ENCODE measurements at regions not wholly inside any gene's neighbourhood (a gene's known extent, or its start where the extent isn't known, plus 50 kb on each side); places are given as distances from the start of the nearest gene placed in this dataset.

- TF ChIP-seq CTCF (conservative IDR thresholded peaks at IDR 0.05; ENCODE audit: low read depth, low read length) (no peak), EZH2 (IDR thresholded peaks at IDR 0.05; ENCODE audit: borderline replicate concordance, low read depth, low read length, poor library complexity, severe bottlenecking) (no peak)
Observed at GRCh38 chr3:102087236-102087635, 237.9 kb downstream of the NFKBIZ start.

Measured in A673 (cell line).